ENCODE measurements at regions not wholly inside any gene's neighbourhood (a gene's known extent, or its start where the extent isn't known, plus 50 kb on each side); places are given as distances from the start of the nearest gene placed in this dataset.

DNA sequence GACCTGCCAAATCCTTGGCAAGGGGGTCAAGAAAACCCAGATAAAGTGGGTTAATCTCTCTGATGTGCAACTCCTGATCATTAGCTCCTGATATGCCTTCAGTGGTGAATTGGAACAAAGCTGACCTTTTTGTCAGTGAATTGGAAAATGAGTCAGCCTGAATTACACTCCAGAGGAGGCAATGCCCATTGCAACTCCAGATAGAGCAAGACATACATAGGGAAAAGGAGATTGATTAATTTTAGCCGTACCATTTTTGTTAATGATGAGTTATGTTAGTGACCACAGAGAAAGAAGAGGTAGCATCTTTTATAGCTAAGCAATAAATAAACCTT is 195.2 kb upstream of the CADPS start:
- TF ChIP-seq MAX (IDR thresholded peaks at IDR 0.05) (no peak), CTCF (IDR thresholded peaks at IDR 0.05; ENCODE audit: low read depth, low read length, missing input control) (no peak)

Data from liver (tissue), 2 donors.